ENCODE measurements at regions not wholly inside any gene's neighbourhood (a gene's known extent, or its start where the extent isn't known, plus 50 kb on each side); places are given as distances from the start of the nearest gene placed in this dataset.

- no peak for TF ChIP-seq CTCF (IDR thresholded peaks at IDR 0.05)
- no peak for TF ChIP-seq POLR2AphosphoS5 (IDR thresholded peaks at IDR 0.05)
These were observed 53.5 kb downstream of the ZBTB38 start for GRCh38 chr3:141421639-141422319.
